ENCODE measurements at regions not wholly inside any gene's neighbourhood (a gene's known extent, or its start where the extent isn't known, plus 50 kb on each side); places are given as distances from the start of the nearest gene placed in this dataset.
"Not testable (repeated sequence)": the region's sequence is repeated elsewhere in the genome, so short reads cannot be mapped to it uniquely, and the experiment has no call there.

- not testable (repeated sequence) for H3K4me3 ChIP-seq (ENCODE audit: low read length); H3K27me3 Mint-ChIP-seq (ENCODE audit: insufficient read depth); H3K36me3 ChIP-seq (ENCODE audit: control insufficient read depth, insufficient read depth, low read length); H3K9ac ChIP-seq (ENCODE audit: extremely low read depth, low read length, poor library complexity, severe bottlenecking); H3K27ac ChIP-seq (ENCODE audit: low read depth, low read length); H3K36me3 Mint-ChIP-seq (ENCODE audit: low read depth); H3K4me1 ChIP-seq (ENCODE audit: control insufficient read depth, insufficient read depth, low read length); DNase-seq; H3K4me1 Mint-ChIP-seq; H3K9me3 ChIP-seq (ENCODE audit: control insufficient read depth, low read length); H3K9me3 Mint-ChIP-seq; H3K27ac Mint-ChIP-seq; H3K27me3 ChIP-seq (ENCODE audit: control insufficient read depth, insufficient read depth, low read length, poor library complexity, severe bottlenecking); H3K4me3 Mint-ChIP-seq
Measured at GRCh38 chr10:46734262-46734642, 155.3 kb downstream of the SYT15 start.

- H3K9ac ChIP-seq (ENCODE audit: extremely low read depth, low read length, poor library complexity, severe bottlenecking); H3K27ac ChIP-seq (ENCODE audit: low read depth, low read length); H3K27ac Mint-ChIP-seq; H3K4me1 ChIP-seq (ENCODE audit: control insufficient read depth, insufficient read depth, low read length); H3K36me3 Mint-ChIP-seq (ENCODE audit: low read depth); DNase-seq; H3K9me3 ChIP-seq (ENCODE audit: control insufficient read depth, low read length); H3K27me3 Mint-ChIP-seq (ENCODE audit: insufficient read depth); H3K4me3 Mint-ChIP-seq; H3K9me3 Mint-ChIP-seq; H3K4me3 ChIP-seq (ENCODE audit: low read length); H3K4me1 Mint-ChIP-seq; H3K36me3 ChIP-seq (ENCODE audit: control insufficient read depth, insufficient read depth, low read length); H3K27me3 ChIP-seq (ENCODE audit: control insufficient read depth, insufficient read depth, low read length, poor library complexity, severe bottlenecking): not testable (repeated sequence)
- 90% methylated on average over 9 of the region's 16 CpGs; no CpG with 5 or more reads in 1 of the 2 experiments for WGBS, 2 experiments (ENCODE audit: insufficient coverage in 1 of 2, insufficient read length in 1 of 2)
Measured at GRCh38 chr10:46739919-46740318, 161.0 kb downstream of the SYT15 start.

GRCh38 chr10:46740368-46740767, 161.4 kb downstream of the SYT15 start:
- not testable (repeated sequence) for H3K4me1 ChIP-seq (ENCODE audit: control insufficient read depth, insufficient read depth, low read length); H3K9me3 ChIP-seq (ENCODE audit: control insufficient read depth, low read length); H3K4me3 Mint-ChIP-seq; DNase-seq; H3K27me3 Mint-ChIP-seq (ENCODE audit: insufficient read depth); H3K27me3 ChIP-seq (ENCODE audit: control insufficient read depth, insufficient read depth, low read length, poor library complexity, severe bottlenecking); H3K36me3 Mint-ChIP-seq (ENCODE audit: low read depth); H3K9me3 Mint-ChIP-seq; H3K36me3 ChIP-seq (ENCODE audit: control insufficient read depth, insufficient read depth, low read length); H3K4me1 Mint-ChIP-seq; H3K4me3 ChIP-seq (ENCODE audit: low read length); H3K27ac Mint-ChIP-seq; H3K9ac ChIP-seq (ENCODE audit: extremely low read depth, low read length, poor library complexity, severe bottlenecking); H3K27ac ChIP-seq (ENCODE audit: low read depth, low read length)
- 85% methylated on average over 6 of the region's 17 CpGs; no CpG with 5 or more reads in 1 of the 2 experiments for WGBS, 2 experiments (ENCODE audit: insufficient coverage in 1 of 2, insufficient read length in 1 of 2)

DNA sequence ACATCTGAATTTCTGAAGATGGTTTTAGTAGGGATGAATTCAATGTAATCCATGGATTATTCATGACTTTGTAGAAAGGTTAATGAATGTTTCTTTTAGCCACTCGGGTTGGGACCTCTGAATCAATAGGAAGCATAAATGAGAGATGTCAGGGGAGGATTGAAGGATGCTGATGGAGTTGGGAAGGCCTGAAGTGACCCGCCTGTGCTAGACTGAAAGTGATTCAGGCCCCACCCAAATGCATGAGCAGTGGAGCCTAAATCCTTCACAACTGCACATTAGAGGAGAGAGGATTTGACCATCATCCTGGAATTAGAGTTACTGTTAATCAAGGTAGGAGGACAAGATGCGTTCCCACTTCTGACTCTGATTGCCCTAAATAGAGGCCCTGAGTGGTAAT, 162.2 kb upstream of the PTPN20 start:
- not testable (repeated sequence) for H3K4me3 Mint-ChIP-seq; H3K9me3 Mint-ChIP-seq; H3K36me3 ChIP-seq (ENCODE audit: control insufficient read depth, insufficient read depth, low read length); DNase-seq; H3K9ac ChIP-seq (ENCODE audit: extremely low read depth, low read length, poor library complexity, severe bottlenecking); H3K27me3 Mint-ChIP-seq (ENCODE audit: insufficient read depth); H3K4me3 ChIP-seq (ENCODE audit: low read length); H3K27me3 ChIP-seq (ENCODE audit: control insufficient read depth, insufficient read depth, low read length, poor library complexity, severe bottlenecking); H3K4me1 Mint-ChIP-seq; H3K36me3 Mint-ChIP-seq (ENCODE audit: low read depth); H3K27ac ChIP-seq (ENCODE audit: low read depth, low read length); H3K9me3 ChIP-seq (ENCODE audit: control insufficient read depth, low read length); H3K4me1 ChIP-seq (ENCODE audit: control insufficient read depth, insufficient read depth, low read length); H3K27ac Mint-ChIP-seq
- WGBS, 2 experiments (ENCODE audit: insufficient coverage in 1 of 2, insufficient read length in 1 of 2): 92% methylated on average over 3 of the region's 3 CpGs; no CpG with 5 or more reads in 1 of the 2 experiments

DNA sequence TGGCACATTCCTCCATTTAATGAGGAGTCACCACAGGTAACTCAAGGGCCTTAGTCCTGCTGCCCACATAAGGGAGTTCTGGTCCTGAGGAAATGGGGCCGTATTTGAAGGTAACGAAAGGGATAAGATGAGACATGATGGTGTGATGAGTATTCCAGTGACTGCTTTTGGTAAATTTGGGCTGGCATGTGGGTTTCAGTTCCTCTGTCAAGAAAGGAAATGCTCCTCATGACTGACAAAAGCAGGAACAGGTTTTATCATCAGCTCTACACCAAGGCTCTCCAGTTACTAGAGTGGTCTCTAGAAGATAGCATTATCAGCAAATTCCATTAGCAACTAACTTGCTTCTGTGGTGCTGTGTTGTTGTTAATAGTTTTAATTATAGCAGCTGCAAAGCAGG, 161.8 kb upstream of the PTPN20 start:
- H3K36me3 Mint-ChIP-seq (ENCODE audit: low read depth); H3K27ac ChIP-seq (ENCODE audit: low read depth, low read length); H3K4me3 Mint-ChIP-seq; H3K27me3 Mint-ChIP-seq (ENCODE audit: insufficient read depth); H3K4me1 ChIP-seq (ENCODE audit: control insufficient read depth, insufficient read depth, low read length); H3K9me3 Mint-ChIP-seq; DNase-seq; H3K9me3 ChIP-seq (ENCODE audit: control insufficient read depth, low read length); H3K36me3 ChIP-seq (ENCODE audit: control insufficient read depth, insufficient read depth, low read length); H3K9ac ChIP-seq (ENCODE audit: extremely low read depth, low read length, poor library complexity, severe bottlenecking); H3K4me3 ChIP-seq (ENCODE audit: low read length); H3K27me3 ChIP-seq (ENCODE audit: control insufficient read depth, insufficient read depth, low read length, poor library complexity, severe bottlenecking); H3K27ac Mint-ChIP-seq; H3K4me1 Mint-ChIP-seq: not testable (repeated sequence)
- no CpG with 5 or more reads among the region's 2 CpGs for WGBS, 2 experiments (ENCODE audit: insufficient coverage in 1 of 2, insufficient read length in 1 of 2)

GRCh38 chr10:46753763-46754162, 157.5 kb upstream of the PTPN20 start:
- not testable (repeated sequence) for H3K9me3 ChIP-seq (ENCODE audit: control insufficient read depth, low read length); H3K27me3 ChIP-seq (ENCODE audit: control insufficient read depth, insufficient read depth, low read length, poor library complexity, severe bottlenecking); H3K9ac ChIP-seq (ENCODE audit: extremely low read depth, low read length, poor library complexity, severe bottlenecking); H3K27ac Mint-ChIP-seq; H3K27ac ChIP-seq (ENCODE audit: low read depth, low read length); H3K4me1 Mint-ChIP-seq; H3K27me3 Mint-ChIP-seq (ENCODE audit: insufficient read depth); H3K36me3 ChIP-seq (ENCODE audit: control insufficient read depth, insufficient read depth, low read length); H3K36me3 Mint-ChIP-seq (ENCODE audit: low read depth); H3K4me3 ChIP-seq (ENCODE audit: low read length); H3K4me3 Mint-ChIP-seq; H3K9me3 Mint-ChIP-seq; DNase-seq; H3K4me1 ChIP-seq (ENCODE audit: control insufficient read depth, insufficient read depth, low read length)
- 100% methylated on average over 1 of the region's 5 CpGs; no CpG with 5 or more reads in 1 of the 2 experiments for WGBS, 2 experiments (ENCODE audit: insufficient coverage in 1 of 2, insufficient read length in 1 of 2)

DNA sequence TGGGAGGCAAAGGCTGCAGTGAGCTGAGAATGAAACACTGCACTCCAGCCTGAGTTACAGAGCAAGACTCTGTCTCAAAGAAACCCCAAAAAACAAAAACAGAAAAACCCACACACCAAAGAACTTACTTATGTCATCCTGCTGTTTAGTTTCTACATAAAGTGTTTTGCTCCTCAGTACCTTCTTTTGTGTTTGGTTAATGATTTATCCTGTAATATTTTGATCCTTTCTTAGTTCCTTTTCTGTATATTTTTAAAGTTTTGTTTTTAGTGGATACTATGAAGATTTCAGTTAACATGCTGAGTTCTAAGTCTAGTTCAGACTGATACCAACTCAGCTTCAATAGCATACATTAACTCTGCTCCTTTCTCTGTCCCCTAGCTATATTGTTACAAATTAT, 149.8 kb upstream of the PTPN20 start:
- DNase-seq; H3K27ac ChIP-seq (ENCODE audit: low read depth, low read length); H3K27ac Mint-ChIP-seq; H3K4me1 Mint-ChIP-seq; H3K9me3 ChIP-seq (ENCODE audit: control insufficient read depth, low read length); H3K36me3 Mint-ChIP-seq (ENCODE audit: low read depth); H3K4me3 ChIP-seq (ENCODE audit: low read length); H3K9ac ChIP-seq (ENCODE audit: extremely low read depth, low read length, poor library complexity, severe bottlenecking); H3K4me3 Mint-ChIP-seq; H3K27me3 ChIP-seq (ENCODE audit: control insufficient read depth, insufficient read depth, low read length, poor library complexity, severe bottlenecking); H3K9me3 Mint-ChIP-seq; H3K36me3 ChIP-seq (ENCODE audit: control insufficient read depth, insufficient read depth, low read length); H3K27me3 Mint-ChIP-seq (ENCODE audit: insufficient read depth); H3K4me1 ChIP-seq (ENCODE audit: control insufficient read depth, insufficient read depth, low read length): not testable (repeated sequence)
